Gastroesophageal sphincter (tissue), 3 donors: ENCODE measurements at regions not wholly inside any gene's neighbourhood (a gene's known extent, or its start where the extent isn't known, plus 50 kb on each side); places are given as distances from the start of the nearest gene placed in this dataset.

Experiments used
- CTCF ChIP-seq, 4 experiments: fragments of 200-600 bp in 2 of 4; fragments of 450-650 bp in 2 of 4; sonication (generic) in 1 of 4; IDR thresholded peaks; one replicate each; pipeline ENCODE4 v1.5.1; 2017 to 2019; ENCODE audit warnings: antibody characterized with exemption in 4 of 4, mild to moderate bottlenecking in 2 of 4, moderate library complexity in 2 of 4
- EP300 ChIP-seq: sonication (generic); formaldehyde crosslinking; IDR thresholded peaks from one replicate; pipeline ENCODE4 v1.6.1; 2017; ENCODE audit warnings: antibody characterized with exemption, mild to moderate bottlenecking
- POLR2A ChIP-seq, 2 donors: fragments of 450-650 bp; IDR thresholded peaks; one replicate each; pipeline ENCODE4 v1.6.1; 2017; ENCODE audit warnings: antibody characterized with exemption in 2 of 2, mild to moderate bottlenecking in 2 of 2, moderate library complexity in 1 of 2
- POLR2AphosphoS5 ChIP-seq: sonication (generic); formaldehyde crosslinking; IDR thresholded peaks from one replicate; pipeline ENCODE4 v1.6.1; 2017; ENCODE audit warnings: antibody characterized with exemption

GRCh38 chr18:60599995-60600394, 227.4 kb upstream of the MC4R start:
- TF ChIP-seq CTCF (IDR thresholded peaks at IDR 0.05): no peak
- TF ChIP-seq POLR2A (IDR thresholded peaks at IDR 0.05): no peak
- TF ChIP-seq POLR2AphosphoS5: no peak
- TF ChIP-seq EP300: no peak
